ENCODE measurements at regions not wholly inside any gene's neighbourhood (a gene's known extent, or its start where the extent isn't known, plus 50 kb on each side); places are given as distances from the start of the nearest gene placed in this dataset.

DNA sequence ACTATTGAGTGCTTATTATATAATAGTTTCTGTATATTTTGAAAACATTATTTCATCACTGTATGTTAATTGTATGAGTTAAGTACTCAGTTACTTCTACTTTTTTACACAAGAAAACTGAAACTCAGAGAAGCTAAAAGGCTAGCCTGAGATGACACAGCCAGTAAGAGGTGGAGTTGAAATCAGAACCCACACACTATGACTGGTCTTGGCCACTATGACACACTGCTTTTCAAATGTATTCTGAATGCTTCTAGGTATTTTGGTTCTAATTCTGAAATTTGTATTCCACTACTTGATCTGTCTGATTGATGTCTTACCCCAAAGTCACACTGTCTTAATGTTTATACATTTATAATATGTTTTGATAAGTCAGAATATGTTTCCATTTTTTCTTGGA lies 181.8 kb downstream of the ZDHHC21 start:
- TF ChIP-seq, protein P1, sequence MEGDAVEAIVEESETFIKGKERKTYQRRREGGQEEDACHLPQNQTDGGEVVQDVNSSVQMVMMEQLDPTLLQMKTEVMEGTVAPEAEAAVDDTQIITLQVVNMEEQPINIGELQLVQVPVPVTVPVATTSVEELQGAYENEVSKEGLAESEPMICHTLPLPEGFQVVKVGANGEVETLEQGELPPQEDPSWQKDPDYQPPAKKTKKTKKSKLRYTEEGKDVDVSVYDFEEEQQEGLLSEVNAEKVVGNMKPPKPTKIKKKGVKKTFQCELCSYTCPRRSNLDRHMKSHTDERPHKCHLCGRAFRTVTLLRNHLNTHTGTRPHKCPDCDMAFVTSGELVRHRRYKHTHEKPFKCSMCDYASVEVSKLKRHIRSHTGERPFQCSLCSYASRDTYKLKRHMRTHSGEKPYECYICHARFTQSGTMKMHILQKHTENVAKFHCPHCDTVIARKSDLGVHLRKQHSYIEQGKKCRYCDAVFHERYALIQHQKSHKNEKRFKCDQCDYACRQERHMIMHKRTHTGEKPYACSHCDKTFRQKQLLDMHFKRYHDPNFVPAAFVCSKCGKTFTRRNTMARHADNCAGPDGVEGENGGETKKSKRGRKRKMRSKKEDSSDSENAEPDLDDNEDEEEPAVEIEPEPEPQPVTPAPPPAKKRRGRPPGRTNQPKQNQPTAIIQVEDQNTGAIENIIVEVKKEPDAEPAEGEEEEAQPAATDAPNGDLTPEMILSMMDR (IDR thresholded peaks at IDR 0.05) = no peak
- TF ChIP-seq POLR2A (IDR thresholded peaks at IDR 0.05) = no peak
